ENCODE measurements at regions not wholly inside any gene's neighbourhood (a gene's known extent, or its start where the extent isn't known, plus 50 kb on each side); places are given as distances from the start of the nearest gene placed in this dataset.

- TF ChIP-seq, protein P1, sequence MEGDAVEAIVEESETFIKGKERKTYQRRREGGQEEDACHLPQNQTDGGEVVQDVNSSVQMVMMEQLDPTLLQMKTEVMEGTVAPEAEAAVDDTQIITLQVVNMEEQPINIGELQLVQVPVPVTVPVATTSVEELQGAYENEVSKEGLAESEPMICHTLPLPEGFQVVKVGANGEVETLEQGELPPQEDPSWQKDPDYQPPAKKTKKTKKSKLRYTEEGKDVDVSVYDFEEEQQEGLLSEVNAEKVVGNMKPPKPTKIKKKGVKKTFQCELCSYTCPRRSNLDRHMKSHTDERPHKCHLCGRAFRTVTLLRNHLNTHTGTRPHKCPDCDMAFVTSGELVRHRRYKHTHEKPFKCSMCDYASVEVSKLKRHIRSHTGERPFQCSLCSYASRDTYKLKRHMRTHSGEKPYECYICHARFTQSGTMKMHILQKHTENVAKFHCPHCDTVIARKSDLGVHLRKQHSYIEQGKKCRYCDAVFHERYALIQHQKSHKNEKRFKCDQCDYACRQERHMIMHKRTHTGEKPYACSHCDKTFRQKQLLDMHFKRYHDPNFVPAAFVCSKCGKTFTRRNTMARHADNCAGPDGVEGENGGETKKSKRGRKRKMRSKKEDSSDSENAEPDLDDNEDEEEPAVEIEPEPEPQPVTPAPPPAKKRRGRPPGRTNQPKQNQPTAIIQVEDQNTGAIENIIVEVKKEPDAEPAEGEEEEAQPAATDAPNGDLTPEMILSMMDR (IDR thresholded peaks at IDR 0.05 in 4 of 5, conservative IDR thresholded peaks at IDR 0.05 in 1 of 5) = no peak
- TF ChIP-seq POLR2A (IDR thresholded peaks at IDR 0.05) = no peak
Measured at GRCh38 chr13:111974341-111974640, 92.7 kb upstream of the SOX1 start.

Measured in gastrocnemius medialis (tissue), 4 donors.